Keratinocyte (primary cell): ENCODE measurements at regions not wholly inside any gene's neighbourhood (a gene's known extent, or its start where the extent isn't known, plus 50 kb on each side); places are given as distances from the start of the nearest gene placed in this dataset.

Experiments used
- DNase-seq: peaks from one replicate; pipeline ENCODE4 v3.0.0-alpha.2; 2011; ENCODE audit warnings: low read depth, missing footprints, low spot score
- FAIRE-seq: peaks from 2 replicates; lab custom pipeline; 2011; peaks lifted over from hg19 to GRCh38; lab: Jason Lieb, UNC
- H2AFZ ChIP-seq: 2 replicates; pipeline ENCODE4 v1.6.0; 2012; ENCODE audit warnings: low read length, control low read depth, inconsistent platforms; ENCODE audit not compliant: control insufficient read depth
- H3K27ac ChIP-seq: 2 replicates; pipeline ENCODE4 v1.5.1; 2011; ENCODE audit warnings: low read length; ENCODE audit not compliant: control insufficient read depth, insufficient read depth
- H3K27me3 ChIP-seq: 3 replicates; pipeline ENCODE4 v1.6.0; 2011; ENCODE audit warnings: low read length; ENCODE audit not compliant: control insufficient read depth, insufficient read depth; ENCODE audit errors: extremely low read depth
- H3K36me3 ChIP-seq, 2 experiments: 2 replicates in 1 of 2; 3 replicates in 1 of 2; pipeline ENCODE4 v1.5.1; 2011; ENCODE audit warnings: low read length in 2 of 2, mild to moderate bottlenecking in 1 of 2; ENCODE audit not compliant: control insufficient read depth in 2 of 2, insufficient read depth in 2 of 2; ENCODE audit errors: extremely low read depth in 1 of 2
- H3K4me1 ChIP-seq: 3 replicates; pipeline ENCODE4 v1.5.1; 2011; ENCODE audit warnings: low read length; ENCODE audit not compliant: control insufficient read depth, insufficient read depth; ENCODE audit errors: extremely low read depth
- H3K4me2 ChIP-seq: 3 replicates; pipeline ENCODE4 v1.6.0; 2011; ENCODE audit warnings: low read depth, low read length; ENCODE audit not compliant: control insufficient read depth, insufficient read depth; ENCODE audit errors: extremely low read depth
- H3K4me3 ChIP-seq, 3 experiments: fragments of 200-600 bp in 1 of 3; sonication (generic) in 1 of 3; 2 replicates in 2 of 3; 3 replicates in 1 of 3; pipeline ENCODE4 v1.5.1; 2011 to 2016; ENCODE audit warnings: low read length in 3 of 3, mild to moderate bottlenecking in 3 of 3, control low read depth in 2 of 3, inconsistent platforms in 1 of 3, low read depth in 1 of 3, mixed read lengths in 1 of 3, mixed run types in 1 of 3, moderate library complexity in 1 of 3; ENCODE audit not compliant: control insufficient read depth in 2 of 3, insufficient read depth in 2 of 3; ENCODE audit errors: extremely low read depth in 1 of 3
- H3K79me2 ChIP-seq: 2 replicates; pipeline ENCODE4 v1.6.0; 2012; ENCODE audit warnings: low read length; ENCODE audit not compliant: control insufficient read depth, insufficient read depth
- H3K9ac ChIP-seq: 3 replicates; pipeline ENCODE4 v1.6.0; 2011; ENCODE audit warnings: low read length; ENCODE audit not compliant: control insufficient read depth, insufficient read depth; ENCODE audit errors: extremely low read depth
- H3K9me1 ChIP-seq: 3 replicates; pipeline ENCODE4 v1.6.0; 2011; ENCODE audit warnings: low read length; ENCODE audit not compliant: control insufficient read depth, insufficient read depth; ENCODE audit errors: extremely low read depth
- H3K9me3 ChIP-seq: 2 replicates; pipeline ENCODE4 v1.5.1; 2012; ENCODE audit warnings: low read depth, low read length; ENCODE audit not compliant: control insufficient read depth
- H4K20me1 ChIP-seq: 3 replicates; pipeline ENCODE4 v1.6.0; 2011; ENCODE audit warnings: low read length; ENCODE audit not compliant: control insufficient read depth, insufficient read depth; ENCODE audit errors: extremely low read depth
- EZH2 ChIP-seq: IDR thresholded peaks from one replicate; pipeline ENCODE4 v1.6.1; 2012; ENCODE audit warnings: inconsistent platforms, mild to moderate bottlenecking, low read length, moderate library complexity
- dilution Hi-C: fragments of 300-500 bp; cut with MboI; formaldehyde crosslinking; loops from one replicate; pipeline ENCODE4 v1.7.0; 2020; ENCODE audit warnings: low sequenced_read_pairs; ENCODE audit not compliant: extremely low pct_ligation_motif_present
- TF ChIP-seq, protein P1 (sequence below), 3 experiments: IDR thresholded peaks in 1 of 3; conservative IDR thresholded peaks in 1 of 3; optimal IDR thresholded peaks in 1 of 3; 2 replicates in 2 of 3; 3 replicates in 1 of 3; pipeline versions ENCODE3 to v1.5.1; 2011; ENCODE audit warnings: low read length in 3 of 3, mild to moderate bottlenecking in 3 of 3, moderate library complexity in 2 of 3, control low read depth in 1 of 3, inconsistent platforms in 1 of 3; ENCODE audit not compliant: insufficient read depth in 2 of 3; ENCODE audit errors: extremely low read depth in 1 of 3

DNA sequence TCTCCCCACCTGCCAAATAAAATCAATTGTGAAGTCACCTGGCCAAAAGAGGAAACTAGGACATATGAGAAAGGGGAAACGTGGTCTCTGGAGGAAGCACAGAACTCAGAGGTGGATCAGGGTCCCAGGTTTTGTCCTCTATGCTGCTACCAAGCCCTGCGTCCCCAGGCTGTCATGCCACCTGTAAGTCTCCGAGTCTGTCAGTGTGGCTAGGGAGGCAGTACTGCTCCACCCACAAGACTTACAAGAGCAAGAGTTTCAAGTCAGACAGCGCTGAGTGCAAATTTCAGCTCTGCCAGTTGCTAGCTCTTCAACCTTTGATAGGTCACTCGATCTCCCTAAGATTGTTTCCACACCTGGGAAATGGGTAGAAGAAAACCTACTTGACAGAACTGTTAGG lies 98.6 kb downstream of the C1QL2 start:
- Histone ChIP-seq H3K9me3 (no peaks in the 10 kb centered on the region), H2AFZ (no peak overlapping the region), H3K79me2 (no peaks in the 10 kb centered on the region), H3K9me1 (no peaks in the 10 kb centered on the region), H3K4me1 (no peaks in the 10 kb centered on the region), H3K4me2 (no peak overlapping the region), H3K4me3 (no peak overlapping the region), H3K27ac (no peak overlapping the region), H4K20me1 (no peaks in the 10 kb centered on the region), H3K9ac (no peak overlapping the region), H3K27me3 (peaks cover 4% of the 10 kb centered on the region), H3K36me3 (no peaks in the 10 kb centered on the region)
- no peak for FAIRE-seq
- no peak for DNase-seq
- dilution Hi-C loops, result no loop called here
- TF ChIP-seq EZH2, result no peak
- TF ChIP-seq, protein P1, sequence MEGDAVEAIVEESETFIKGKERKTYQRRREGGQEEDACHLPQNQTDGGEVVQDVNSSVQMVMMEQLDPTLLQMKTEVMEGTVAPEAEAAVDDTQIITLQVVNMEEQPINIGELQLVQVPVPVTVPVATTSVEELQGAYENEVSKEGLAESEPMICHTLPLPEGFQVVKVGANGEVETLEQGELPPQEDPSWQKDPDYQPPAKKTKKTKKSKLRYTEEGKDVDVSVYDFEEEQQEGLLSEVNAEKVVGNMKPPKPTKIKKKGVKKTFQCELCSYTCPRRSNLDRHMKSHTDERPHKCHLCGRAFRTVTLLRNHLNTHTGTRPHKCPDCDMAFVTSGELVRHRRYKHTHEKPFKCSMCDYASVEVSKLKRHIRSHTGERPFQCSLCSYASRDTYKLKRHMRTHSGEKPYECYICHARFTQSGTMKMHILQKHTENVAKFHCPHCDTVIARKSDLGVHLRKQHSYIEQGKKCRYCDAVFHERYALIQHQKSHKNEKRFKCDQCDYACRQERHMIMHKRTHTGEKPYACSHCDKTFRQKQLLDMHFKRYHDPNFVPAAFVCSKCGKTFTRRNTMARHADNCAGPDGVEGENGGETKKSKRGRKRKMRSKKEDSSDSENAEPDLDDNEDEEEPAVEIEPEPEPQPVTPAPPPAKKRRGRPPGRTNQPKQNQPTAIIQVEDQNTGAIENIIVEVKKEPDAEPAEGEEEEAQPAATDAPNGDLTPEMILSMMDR (optimal IDR thresholded peaks at IDR 0.05 in 1 of 3, IDR thresholded peaks at IDR 0.05 in 1 of 3, conservative IDR thresholded peaks at IDR 0.05 in 1 of 3; ENCODE audit: extremely low read depth in 1 of 3, insufficient read depth in 2 of 3, low read length in 3 of 3), result no peak

DNA sequence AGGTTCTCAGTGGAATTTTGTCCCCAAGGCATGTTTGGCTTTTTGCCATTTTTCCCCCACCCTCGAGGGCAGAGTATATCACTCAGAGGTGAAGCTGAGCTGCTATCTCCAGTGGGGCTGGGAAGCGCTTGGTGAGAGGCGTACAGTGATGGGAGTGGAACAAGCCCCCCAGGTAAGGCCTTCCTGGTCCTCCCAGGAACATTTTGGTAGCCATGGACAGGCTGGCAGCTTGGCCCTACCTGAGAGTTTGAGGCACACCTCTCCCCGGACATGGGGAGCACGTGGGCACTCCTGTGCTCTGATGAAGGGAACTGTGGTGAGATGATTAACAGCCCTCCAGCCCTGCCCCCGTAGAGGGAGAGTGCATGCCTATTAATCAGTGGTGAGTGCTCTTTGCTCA lies 99.3 kb downstream of the C1QL2 start:
- H3K9ac ChIP-seq, result no peak overlapping the region

More for the DNA sequence above, 99.3 kb downstream of the C1QL2 start:
- Histone ChIP-seq H4K20me1 (no peaks in the 10 kb centered on the region), H3K4me2 (no peak overlapping the region), H2AFZ (no peak overlapping the region), H3K4me3 (no peak overlapping the region), H3K79me2 (no peaks in the 10 kb centered on the region), H3K4me1 (no peaks in the 10 kb centered on the region), H3K27ac (no peak overlapping the region), H3K9me3 (no peaks in the 10 kb centered on the region), H3K27me3 (peaks cover 4% of the 10 kb centered on the region), H3K9me1 (no peaks in the 10 kb centered on the region), H3K36me3 (no peaks in the 10 kb centered on the region)
- DNase-seq, result no peak
- no peak for TF ChIP-seq EZH2
- TF ChIP-seq, protein P1 (optimal IDR thresholded peaks at IDR 0.05 in 1 of 3, IDR thresholded peaks at IDR 0.05 in 1 of 3, conservative IDR thresholded peaks at IDR 0.05 in 1 of 3; ENCODE audit: extremely low read depth in 1 of 3, insufficient read depth in 2 of 3, low read length in 3 of 3), result no peak
- dilution Hi-C loops, result no loop called here
- FAIRE-seq, result no peak
